Thyroid gland (tissue), 4 donors: ENCODE measurements at regions not wholly inside any gene's neighbourhood (a gene's known extent, or its start where the extent isn't known, plus 50 kb on each side); places are given as distances from the start of the nearest gene placed in this dataset.
"Not testable (repeated sequence)": the region's sequence is repeated elsewhere in the genome, so short reads cannot be mapped to it uniquely, and the experiment has no call there.

ENCODE experiments used
- DNase-seq, 2 donors: peaks; one replicate each; pipeline ENCODE4 v3.0.0-alpha.2; 2019
- H3K27ac ChIP-seq, 3 donors: fragments of 200-600 bp; sonication (generic); 1 replicate in 2 of 3; 2 replicates in 1 of 3; pipeline ENCODE4 v1.5.1; 2016 to 2019; ENCODE audit warnings: mild to moderate bottlenecking in 1 of 3, moderate library complexity in 1 of 3
- H3K27me3 ChIP-seq: fragments of 200-600 bp; sonication (generic); one replicate; pipeline ENCODE4 v1.5.1; 2019
- H3K36me3 ChIP-seq, 2 donors: fragments of 200-600 bp; sonication (generic); one replicate each; pipeline ENCODE4 v1.5.1; 2016 to 2019
- H3K4me1 ChIP-seq, 2 donors: fragments of 200-600 bp; sonication (generic); one replicate each; pipeline ENCODE4 v1.5.1; 2017 to 2019
- H3K4me3 ChIP-seq, 3 donors: fragments of 200-600 bp; sonication (generic); replicated peaks in 1 of 3; 1 replicate in 2 of 3; 2 replicates in 1 of 3; pipeline ENCODE4 v1.5.1; 2016; ENCODE audit warnings: mild to moderate bottlenecking in 1 of 3
- H3K9me3 ChIP-seq: fragments of 200-600 bp; sonication (generic); one replicate; pipeline ENCODE4 v1.5.1; 2017
- POLR2A ChIP-seq, 2 donors: fragments of 450-650 bp; IDR thresholded peaks; one replicate each; pipeline ENCODE4 v1.6.1; 2017; ENCODE audit warnings: antibody characterized with exemption in 2 of 2, mild to moderate bottlenecking in 2 of 2, moderate library complexity in 1 of 2
- WGBS, 2 donors: methylation state at CpG; one replicate each; pipeline ENCODE4 v1.1.5; 2017; 5-methylcytosine and 5-hydroxymethylcytosine counted together
- intact Hi-C: fragments of 100-400 bp; cut with DNase I; formaldehyde crosslinking; loops from one replicate; pipeline ENCODE4 v1.15.1; 2023
- TF ChIP-seq, protein P1 (sequence below), 6 experiments: fragments of 200-600 bp in 3 of 6; fragments of 450-650 bp in 3 of 6; sonication (generic) in 3 of 6; IDR thresholded peaks; one replicate each; pipeline ENCODE4 v1.5.1; 2016 to 2019; ENCODE audit warnings: antibody characterized with exemption in 6 of 6, mild to moderate bottlenecking in 2 of 6, inconsistent platforms in 1 of 6, moderate library complexity in 1 of 6

DNA sequence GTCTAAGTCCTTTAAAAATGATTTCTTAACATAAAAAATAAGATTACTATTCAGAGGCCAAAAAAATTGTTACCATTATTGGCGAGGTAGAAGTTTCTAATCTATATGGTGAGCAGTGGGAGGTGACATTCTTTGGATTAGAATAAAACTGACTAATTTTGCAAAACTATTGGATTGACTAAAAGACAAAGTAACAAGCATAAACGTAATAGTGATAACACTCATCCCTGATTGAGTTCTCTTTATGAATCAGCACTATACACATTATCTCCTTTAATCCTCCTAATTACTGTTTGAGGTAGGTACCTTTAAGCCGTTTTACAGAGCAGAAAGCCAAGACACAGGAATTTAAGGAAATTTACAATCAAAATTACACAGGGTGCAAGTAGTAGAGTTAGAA is 139.2 kb upstream of the NRP1 start:
- TF ChIP-seq, protein P1, sequence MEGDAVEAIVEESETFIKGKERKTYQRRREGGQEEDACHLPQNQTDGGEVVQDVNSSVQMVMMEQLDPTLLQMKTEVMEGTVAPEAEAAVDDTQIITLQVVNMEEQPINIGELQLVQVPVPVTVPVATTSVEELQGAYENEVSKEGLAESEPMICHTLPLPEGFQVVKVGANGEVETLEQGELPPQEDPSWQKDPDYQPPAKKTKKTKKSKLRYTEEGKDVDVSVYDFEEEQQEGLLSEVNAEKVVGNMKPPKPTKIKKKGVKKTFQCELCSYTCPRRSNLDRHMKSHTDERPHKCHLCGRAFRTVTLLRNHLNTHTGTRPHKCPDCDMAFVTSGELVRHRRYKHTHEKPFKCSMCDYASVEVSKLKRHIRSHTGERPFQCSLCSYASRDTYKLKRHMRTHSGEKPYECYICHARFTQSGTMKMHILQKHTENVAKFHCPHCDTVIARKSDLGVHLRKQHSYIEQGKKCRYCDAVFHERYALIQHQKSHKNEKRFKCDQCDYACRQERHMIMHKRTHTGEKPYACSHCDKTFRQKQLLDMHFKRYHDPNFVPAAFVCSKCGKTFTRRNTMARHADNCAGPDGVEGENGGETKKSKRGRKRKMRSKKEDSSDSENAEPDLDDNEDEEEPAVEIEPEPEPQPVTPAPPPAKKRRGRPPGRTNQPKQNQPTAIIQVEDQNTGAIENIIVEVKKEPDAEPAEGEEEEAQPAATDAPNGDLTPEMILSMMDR (IDR thresholded peaks at IDR 0.05) = no peak
- no peak for TF ChIP-seq POLR2A (IDR thresholded peaks at IDR 0.05)
- Histone ChIP-seq H3K27me3 (no peaks in the 10 kb centered on the region), H3K36me3 (no peaks in the 10 kb centered on the region), H3K4me3 (no peak overlapping the region), H3K9me3 (no peaks in the 10 kb centered on the region), H3K27ac (no peak overlapping the region), H3K4me1 (peaks cover 0 to 7% of the 10 kb centered on the region in 2 donors)
- DNase-seq = no peak
- WGBS, 2 donors = 91 to 98% methylated on average over 3 of the region's 3 CpGs
- intact Hi-C loops = no loop called here

DNA sequence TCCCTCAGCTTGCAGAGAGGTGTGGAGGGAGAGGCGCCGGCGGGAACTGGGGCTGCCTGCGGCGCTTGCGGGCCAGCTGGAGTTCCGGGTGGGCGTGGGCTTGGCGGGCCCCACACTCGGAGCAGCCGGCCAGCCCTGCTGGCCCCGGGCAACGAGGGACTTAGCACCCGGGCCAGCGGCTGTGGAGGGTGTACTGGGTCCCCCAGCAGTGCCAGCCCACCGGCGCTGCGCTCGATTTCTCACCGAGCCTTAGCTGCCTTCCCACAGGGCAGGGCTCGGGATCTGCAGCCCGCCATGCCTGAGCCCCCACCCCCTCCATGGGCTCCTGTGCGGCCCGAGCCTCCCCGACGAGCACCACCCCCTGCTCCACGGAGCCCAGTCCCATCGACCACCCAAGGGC is 133.5 kb upstream of the NRP1 start:
- H3K9me3 ChIP-seq, H3K36me3 ChIP-seq, DNase-seq, H3K4me3 ChIP-seq, H3K27ac ChIP-seq, H3K27me3 ChIP-seq, intact Hi-C loops, H3K4me1 ChIP-seq: not testable (repeated sequence)
- 98% methylated on average over 8 of the region's 28 CpGs; no CpG with 5 or more reads in 1 of the 2 donors for WGBS, 2 donors

DNA sequence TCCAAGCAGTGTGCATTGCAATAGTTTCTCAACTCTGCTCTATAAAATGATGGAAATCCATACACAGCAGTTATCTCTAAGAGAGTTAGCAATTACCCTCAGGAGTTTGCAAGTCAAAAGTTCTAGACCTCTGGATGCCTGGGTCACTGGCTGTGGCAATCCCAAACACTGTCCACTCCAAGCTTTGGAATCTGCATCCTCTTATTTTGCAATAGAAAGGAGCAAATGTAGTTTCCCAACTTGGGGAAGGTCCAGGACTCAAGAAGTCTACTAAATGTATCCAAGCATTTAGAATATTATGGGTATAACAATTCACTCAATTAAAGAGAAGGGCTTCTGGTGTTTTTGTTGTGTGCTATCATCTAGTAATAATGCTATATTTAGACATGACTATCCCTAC is 131.3 kb upstream of the NRP1 start:
- no peak for TF ChIP-seq POLR2A (IDR thresholded peaks at IDR 0.05)
- TF ChIP-seq, protein P1 (IDR thresholded peaks at IDR 0.05) = no peak
- Histone ChIP-seq H3K4me1 (peaks cover 7% of the 10 kb centered on the region in 2 donors), H3K27me3 (no peaks in the 10 kb centered on the region), H3K36me3 (no peaks in the 10 kb centered on the region), H3K27ac (no peak overlapping the region), H3K4me3 (no peak overlapping the region), H3K9me3 (no peaks in the 10 kb centered on the region)
- intact Hi-C loops = no loop called here
- no peak for DNase-seq

DNA sequence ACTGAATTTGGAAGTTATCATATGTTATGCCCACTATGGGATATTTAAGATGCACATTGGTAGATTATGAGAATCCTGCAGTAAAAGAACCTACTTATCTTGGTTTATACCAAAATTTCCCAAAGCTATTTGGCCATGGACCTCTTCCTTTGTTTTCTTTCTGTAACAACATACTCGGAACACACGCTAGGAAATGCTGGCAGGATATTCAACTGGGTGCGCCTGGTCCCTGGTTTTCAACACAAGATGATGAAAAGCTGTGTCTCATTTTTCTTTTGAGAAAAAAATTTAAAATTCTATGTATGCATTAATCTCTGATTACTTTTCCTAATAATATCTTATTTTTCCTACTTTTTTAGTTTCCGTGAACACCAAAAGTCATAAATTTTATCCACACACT is 128.5 kb upstream of the NRP1 start:
- H3K27me3 ChIP-seq = no peaks in the 10 kb centered on the region
- no peak overlapping the region for H3K27ac ChIP-seq
- no peak for TF ChIP-seq POLR2A (IDR thresholded peaks at IDR 0.05)
- TF ChIP-seq, protein P1 (IDR thresholded peaks at IDR 0.05) = no peak
- no peaks in the 10 kb centered on the region for H3K9me3 ChIP-seq
- 81 to 93% methylated on average over 4 of the region's 4 CpGs for WGBS, 2 donors
- no peaks in the 10 kb centered on the region for H3K36me3 ChIP-seq
- peaks cover 0 to 15% of the 10 kb centered on the region in 2 donors for H3K4me1 ChIP-seq
- no peak for DNase-seq
- H3K4me3 ChIP-seq = no peak overlapping the region
- intact Hi-C loops = no loop called here

DNA sequence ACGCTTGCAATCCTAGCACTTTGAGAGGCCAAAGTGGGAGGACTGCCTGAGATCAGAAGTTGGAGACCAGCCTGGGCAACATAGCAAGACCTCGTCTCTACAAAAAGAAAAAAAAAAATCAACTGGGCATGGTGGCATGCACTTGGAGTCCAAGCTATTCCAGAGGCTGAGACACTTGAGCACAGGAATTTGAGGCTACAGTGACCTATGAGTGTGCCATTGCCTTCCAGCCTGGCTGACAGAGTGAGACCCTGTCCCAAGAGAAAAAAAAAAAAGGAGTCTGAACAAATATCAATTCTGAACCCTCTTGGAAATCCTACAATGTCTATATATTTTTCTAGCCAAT is 126.8 kb upstream of the NRP1 start:
- TF ChIP-seq, protein P1 (IDR thresholded peaks at IDR 0.05) = no peak
- no peak for TF ChIP-seq POLR2A (IDR thresholded peaks at IDR 0.05)
- Histone ChIP-seq H3K27me3 (no peaks in the 10 kb centered on the region), H3K36me3 (no peaks in the 10 kb centered on the region), H3K4me3 (no peak overlapping the region), H3K27ac (no peak overlapping the region), H3K4me1 (peaks cover 0 to 15% of the 10 kb centered on the region in 2 donors), H3K9me3 (no peaks in the 10 kb centered on the region)
- intact Hi-C loops = no loop called here
- DNase-seq = no peak
- 54 to 63% methylated on average over 2 of the region's 2 CpGs for WGBS, 2 donors
